ENCODE measurements at regions not wholly inside any gene's neighbourhood (a gene's known extent, or its start where the extent isn't known, plus 50 kb on each side); places are given as distances from the start of the nearest gene placed in this dataset.

DNA sequence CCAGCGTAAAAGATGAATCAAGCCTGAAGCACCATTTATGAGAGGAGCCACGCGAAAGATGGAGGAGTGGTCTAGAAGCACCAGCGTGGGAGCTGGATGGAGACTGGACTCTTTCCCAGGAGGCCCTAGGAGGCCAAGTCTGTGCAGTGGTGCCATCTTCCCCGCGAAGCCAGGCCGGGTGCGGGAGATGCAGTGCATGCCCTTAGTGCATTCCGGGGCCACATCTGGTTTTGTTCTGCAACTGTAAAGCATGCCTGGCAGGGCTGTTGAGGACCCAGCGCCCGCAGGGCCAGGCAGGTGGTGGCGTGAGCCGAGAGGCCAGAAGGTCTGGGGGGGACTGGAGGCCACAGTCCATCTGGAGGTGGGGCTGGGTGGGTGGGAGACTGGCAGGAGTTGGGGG is 78.6 kb upstream of the ADRA2C start:
- no peaks in the 10 kb centered on the region for H3K36me3 ChIP-seq
- no peaks in the 10 kb centered on the region for H3K4me1 ChIP-seq
- intact Hi-C loops (cut with DNase I; ENCODE audit: low total_unique reads), result no loop called here
- DNase-seq, result no peak
- no peaks in the 10 kb centered on the region for H3K9me3 ChIP-seq
- no peak overlapping the region for H3K4me3 ChIP-seq
- no peak overlapping the region for H3K27ac ChIP-seq
- 80 to 98% (median 92%) methylated on average over 11 to 13 of the region's 13 CpGs for WGBS, 5 donors
- TF ChIP-seq EP300 (IDR thresholded peaks at IDR 0.05) (no peak), POLR2A (IDR thresholded peaks at IDR 0.05) (no peak), POLR2AphosphoS5 (IDR thresholded peaks at IDR 0.05) (no peak)
- TF ChIP-seq, protein P1, sequence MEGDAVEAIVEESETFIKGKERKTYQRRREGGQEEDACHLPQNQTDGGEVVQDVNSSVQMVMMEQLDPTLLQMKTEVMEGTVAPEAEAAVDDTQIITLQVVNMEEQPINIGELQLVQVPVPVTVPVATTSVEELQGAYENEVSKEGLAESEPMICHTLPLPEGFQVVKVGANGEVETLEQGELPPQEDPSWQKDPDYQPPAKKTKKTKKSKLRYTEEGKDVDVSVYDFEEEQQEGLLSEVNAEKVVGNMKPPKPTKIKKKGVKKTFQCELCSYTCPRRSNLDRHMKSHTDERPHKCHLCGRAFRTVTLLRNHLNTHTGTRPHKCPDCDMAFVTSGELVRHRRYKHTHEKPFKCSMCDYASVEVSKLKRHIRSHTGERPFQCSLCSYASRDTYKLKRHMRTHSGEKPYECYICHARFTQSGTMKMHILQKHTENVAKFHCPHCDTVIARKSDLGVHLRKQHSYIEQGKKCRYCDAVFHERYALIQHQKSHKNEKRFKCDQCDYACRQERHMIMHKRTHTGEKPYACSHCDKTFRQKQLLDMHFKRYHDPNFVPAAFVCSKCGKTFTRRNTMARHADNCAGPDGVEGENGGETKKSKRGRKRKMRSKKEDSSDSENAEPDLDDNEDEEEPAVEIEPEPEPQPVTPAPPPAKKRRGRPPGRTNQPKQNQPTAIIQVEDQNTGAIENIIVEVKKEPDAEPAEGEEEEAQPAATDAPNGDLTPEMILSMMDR (IDR thresholded peaks at IDR 0.05), result no peak
- peaks cover 0 to 31% (median 5%) of the 10 kb centered on the region in 3 donors for H3K27me3 ChIP-seq

DNA sequence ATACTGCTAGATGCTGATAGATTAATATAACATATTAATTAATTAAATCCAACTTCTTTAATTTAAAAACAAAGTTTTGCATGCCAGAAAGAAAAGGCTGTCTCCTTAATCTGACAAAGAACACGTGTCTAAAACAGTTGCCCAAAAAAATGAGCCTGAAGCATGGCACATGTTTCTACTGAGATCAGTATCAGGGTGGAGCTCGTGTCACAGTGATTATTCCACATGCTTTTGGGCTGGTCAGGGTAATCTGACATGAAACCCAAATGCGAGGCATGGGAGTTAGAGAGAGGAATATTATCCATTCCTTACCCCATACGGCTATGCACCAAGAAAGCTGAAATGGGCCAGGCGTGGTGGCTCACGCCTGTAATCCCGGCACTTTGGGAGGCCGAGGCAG is 79.4 kb upstream of the ADRA2C start:
- intact Hi-C loops (cut with DNase I; ENCODE audit: low total_unique reads), result no loop called here
- Histone ChIP-seq H3K4me3 (no peak overlapping the region), H3K27me3 (peaks cover 0 to 31% (median 5%) of the 10 kb centered on the region in 3 donors), H3K27ac (no peak overlapping the region), H3K4me1 (no peaks in the 10 kb centered on the region), H3K36me3 (no peaks in the 10 kb centered on the region), H3K9me3 (no peaks in the 10 kb centered on the region)
- no peak for DNase-seq
- 76 to 80% (median 78%) methylated on average over 8 of the region's 8 CpGs for WGBS, 5 donors
- no peak for TF ChIP-seq POLR2AphosphoS5 (IDR thresholded peaks at IDR 0.05)

DNA sequence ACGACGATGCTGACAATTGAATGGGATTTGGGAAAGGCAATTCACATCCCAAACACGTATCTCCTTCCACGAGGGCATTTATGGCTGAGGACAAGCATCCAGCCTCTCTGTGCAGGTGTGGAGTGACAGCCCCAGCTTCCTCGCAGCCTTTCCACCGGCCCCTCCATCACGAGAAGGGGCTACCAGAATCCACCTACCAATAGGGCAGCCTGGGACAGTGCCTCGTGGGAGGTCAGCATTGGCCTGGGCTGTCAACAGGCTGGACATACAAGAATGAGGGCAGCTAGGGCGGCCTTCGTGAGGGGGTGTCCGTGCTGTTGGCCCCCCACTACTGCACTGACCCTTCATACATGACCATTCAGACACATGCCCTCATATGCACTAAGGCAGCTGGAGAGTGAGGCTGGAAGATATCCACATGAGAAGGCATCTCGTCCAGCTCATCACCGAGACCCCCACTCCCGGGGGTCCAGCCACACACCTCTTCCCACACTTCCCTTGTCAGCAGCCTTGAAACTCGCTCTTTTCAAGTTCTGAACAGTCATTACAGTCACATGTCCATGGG is 81.0 kb upstream of the ADRA2C start:
- DNase-seq, result no peak
- TF ChIP-seq, protein P1 (IDR thresholded peaks at IDR 0.05), result no peak
- no peak for TF ChIP-seq POLR2AphosphoS5 (IDR thresholded peaks at IDR 0.05)
- TF ChIP-seq POLR2A (IDR thresholded peaks at IDR 0.05), result no peak
- no peak for TF ChIP-seq EP300 (IDR thresholded peaks at IDR 0.05)
- whole genome bisulfite sequencing, 5 donors, result 68 to 84% (median 73%) methylated on average over 12 to 15 of the region's 15 CpGs

DNA sequence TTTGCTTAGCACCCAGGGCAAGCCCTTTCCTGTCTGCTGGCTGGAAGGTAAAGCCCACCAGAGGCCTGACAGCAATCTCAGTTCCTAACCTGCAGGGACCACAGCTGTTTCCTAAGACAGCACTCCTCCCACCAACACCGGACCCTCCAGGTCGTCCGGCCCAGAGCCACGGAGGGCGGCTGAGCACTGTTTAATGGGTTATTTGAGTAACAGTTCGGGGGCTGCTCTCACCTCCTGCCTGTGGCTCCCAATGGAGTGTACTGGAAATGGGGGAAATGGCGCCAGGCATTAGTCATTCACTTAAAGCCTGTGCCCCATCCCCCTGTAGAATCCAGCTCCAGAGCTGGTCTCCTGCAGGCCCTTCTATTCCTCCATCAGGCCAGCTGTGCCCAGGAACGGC is 81.6 kb upstream of the ADRA2C start:
- H3K4me1 ChIP-seq, result no peaks in the 10 kb centered on the region
- DNase-seq, result no peak

More for the DNA sequence above, 81.0 kb upstream of the ADRA2C start:
- H3K27me3 ChIP-seq, result peaks cover 0 to 33% (median 5%) of the 10 kb centered on the region in 3 donors
- no peaks in the 10 kb centered on the region for H3K9me3 ChIP-seq
- H3K27ac ChIP-seq, result no peak overlapping the region
- no peaks in the 10 kb centered on the region for H3K4me1 ChIP-seq
- H3K4me3 ChIP-seq, result no peak overlapping the region
- intact Hi-C loops (cut with DNase I; ENCODE audit: low total_unique reads), result no loop called here
- H3K36me3 ChIP-seq, result no peaks in the 10 kb centered on the region

More for the DNA sequence above, 81.6 kb upstream of the ADRA2C start:
- Histone ChIP-seq H3K4me3 (no peak overlapping the region), H3K27ac (no peak overlapping the region), H3K36me3 (no peaks in the 10 kb centered on the region), H3K27me3 (peaks cover 0 to 39% (median 5%) of the 10 kb centered on the region in 3 donors), H3K9me3 (no peaks in the 10 kb centered on the region)
- TF ChIP-seq EP300 (IDR thresholded peaks at IDR 0.05), result no peak
- TF ChIP-seq, protein P1 (IDR thresholded peaks at IDR 0.05), result no peak
- no peak for TF ChIP-seq POLR2AphosphoS5 (IDR thresholded peaks at IDR 0.05)
- TF ChIP-seq POLR2A (IDR thresholded peaks at IDR 0.05), result no peak
- intact Hi-C loops (cut with DNase I; ENCODE audit: low total_unique reads), result no loop called here
- WGBS, 5 donors, result 77 to 91% (median 86%) methylated on average over 5 to 8 of the region's 8 CpGs

Measured in stomach (tissue), 8 donors.